OCI-LY3 (cell line): ENCODE measurements at regions not wholly inside any gene's neighbourhood (a gene's known extent, or its start where the extent isn't known, plus 50 kb on each side); places are given as distances from the start of the nearest gene placed in this dataset.

Experiments used
- H2AFZ ChIP-seq: fragments of 200-600, 300-600 bp; shearing (Covaris generic); 2 replicates; pipeline ENCODE4 v1.6.0; 2014; ENCODE audit warnings: antibody characterized with exemption, low read depth, low read length
- H3K27ac ChIP-seq: fragments of 200-600, 300-600 bp; sonication (generic); 2 replicates; pipeline ENCODE4 v1.5.1; 2014; ENCODE audit warnings: mild to moderate bottlenecking, low read length, moderate library complexity, mixed read lengths
- H3K27me3 ChIP-seq: fragments of 200-600, 300-600 bp; sonication (generic); 2 replicates; pipeline ENCODE4 v1.6.1; 2014; ENCODE audit warnings: low read depth, low read length, mixed read lengths
- H3K36me3 ChIP-seq: fragments of 200-600, 300-600 bp; sonication (generic); replicated peaks from 2 replicates; pipeline ENCODE3; 2014; ENCODE audit warnings: low read depth, low read length, mixed read lengths
- H3K4me1 ChIP-seq: fragments of 300-600, 200-600 bp; sonication (generic); 2 replicates; pipeline ENCODE4 v1.6.1; 2014; ENCODE audit warnings: low read length, mixed read lengths
- H3K4me2 ChIP-seq: fragments of 200-600, 300-600 bp; sonication (generic); 2 replicates; pipeline ENCODE4 v1.6.1; 2014; ENCODE audit warnings: low read length, mixed read lengths
- H3K4me3 ChIP-seq: fragments of 300-600, 200-600 bp; sonication (generic); 2 replicates; pipeline ENCODE4 v1.5.1; 2014; ENCODE audit warnings: antibody characterized with exemption, mild to moderate bottlenecking, low read length, moderate library complexity
- H3K79me2 ChIP-seq: fragments of 300-600, 200-600 bp; shearing (Covaris generic); 2 replicates; pipeline ENCODE4 v1.6.1; 2014; ENCODE audit warnings: mild to moderate bottlenecking, low read length, mixed read lengths
- H3K9ac ChIP-seq: fragments of 300-600, 200-600 bp; shearing (Covaris generic); 2 replicates; pipeline ENCODE4 v1.6.0; 2014; ENCODE audit warnings: mild to moderate bottlenecking, low read length, moderate library complexity
- H3K9me3 ChIP-seq: fragments of 200-600, 300-600 bp; shearing (Covaris generic); 2 replicates; pipeline ENCODE4 v1.6.1; 2014; ENCODE audit warnings: low read length, mixed read lengths; ENCODE audit not compliant: insufficient read depth
- H4K20me1 ChIP-seq: fragments of 200-600, 300-600 bp; sonication (generic); 2 replicates; pipeline ENCODE4 v1.6.1; 2016; ENCODE audit warnings: low read length, mixed read lengths; ENCODE audit not compliant: insufficient read depth
- CTCF ChIP-seq: fragments of 200-600, 300-600 bp; sonication (generic); IDR thresholded peaks from 2 replicates; pipeline ENCODE4 v1.5.1; 2014; ENCODE audit warnings: antibody characterized with exemption, low read length, low read depth
- EZH2phosphoT487 ChIP-seq: fragments of 200-600 bp; shearing (Covaris generic); IDR thresholded peaks from 2 replicates; pipeline ENCODE4 v1.6.1; 2018; ENCODE audit warnings: antibody characterized with exemption, mixed run types, low read depth

DNA sequence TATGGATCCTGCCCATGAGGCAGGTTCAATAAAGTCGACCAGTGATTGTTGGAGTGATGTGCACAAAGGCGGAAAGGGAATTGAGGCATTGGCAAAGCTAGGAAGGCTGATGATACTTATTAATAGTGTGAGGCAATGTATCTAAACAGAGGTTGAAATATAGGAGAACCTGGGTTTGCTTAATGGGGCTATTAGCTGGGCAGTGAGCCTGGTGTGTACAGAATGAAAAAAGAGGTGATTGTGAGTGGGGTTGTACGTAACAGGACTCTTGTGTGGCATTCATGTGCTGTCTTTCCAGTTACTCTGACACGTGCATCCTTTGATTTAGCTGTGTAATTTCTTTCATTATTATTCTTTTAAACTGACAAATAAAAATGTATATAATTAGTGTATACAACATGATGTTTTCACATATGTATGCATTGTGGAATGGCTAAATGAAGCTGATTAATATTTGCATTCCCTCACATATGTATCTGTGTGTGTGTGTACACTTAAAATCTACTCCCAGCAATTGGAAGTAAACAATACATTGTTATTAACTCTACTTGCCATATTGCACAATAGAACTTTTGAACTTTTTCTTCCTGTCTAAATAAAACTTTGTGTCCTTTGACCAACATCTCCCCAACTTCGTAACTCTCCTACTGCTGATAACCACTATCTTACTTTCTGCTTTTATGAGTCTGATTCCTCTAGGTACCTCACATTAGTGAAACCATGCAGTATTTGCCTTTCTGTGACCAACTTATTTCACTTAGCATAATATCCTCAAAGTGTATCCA, 220.5 kb upstream of the SLC35B3 start:
- Histone ChIP-seq H3K9me3 (no peaks in the 10 kb centered on the region), H3K79me2 (no peaks in the 10 kb centered on the region), H3K27me3 (no peaks in the 10 kb centered on the region), H4K20me1 (no peaks in the 10 kb centered on the region), H3K36me3 (no peaks in the 10 kb centered on the region), H3K4me2 (no peak overlapping the region), H3K4me3 (no peak overlapping the region), H3K4me1 (no peaks in the 10 kb centered on the region), H3K9ac (no peak overlapping the region), H2AFZ (no peak overlapping the region), H3K27ac (no peak overlapping the region)
- TF ChIP-seq CTCF = no peak
- no peak for TF ChIP-seq EZH2phosphoT487

DNA sequence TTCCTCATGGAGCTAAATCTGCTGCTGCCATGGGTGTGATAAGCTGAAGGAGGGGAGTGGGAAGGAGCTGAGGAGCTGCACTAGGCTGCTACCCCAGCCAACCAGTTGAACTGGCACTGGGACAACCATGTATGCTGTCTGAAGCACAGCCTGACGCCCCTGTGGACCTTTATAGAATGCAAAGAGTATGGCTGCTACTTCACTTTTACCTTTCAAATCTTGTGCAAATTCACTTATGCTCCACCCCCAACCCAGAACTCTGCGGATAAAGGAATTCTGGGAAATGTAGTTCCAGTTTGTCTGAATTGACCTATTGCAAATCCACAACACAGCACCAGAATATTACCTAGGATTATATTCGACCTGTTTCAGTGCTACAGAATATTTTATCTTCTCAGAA, 217.4 kb upstream of the SLC35B3 start:
- Histone ChIP-seq H3K4me3 (no peak overlapping the region), H3K27me3 (no peaks in the 10 kb centered on the region), H3K36me3 (no peaks in the 10 kb centered on the region), H3K9me3 (no peaks in the 10 kb centered on the region), H4K20me1 (no peaks in the 10 kb centered on the region), H3K4me2 (no peak overlapping the region), H2AFZ (no peak overlapping the region), H3K4me1 (no peaks in the 10 kb centered on the region), H3K79me2 (no peaks in the 10 kb centered on the region), H3K27ac (no peak overlapping the region), H3K9ac (no peak overlapping the region)
- no peak for TF ChIP-seq CTCF
- no peak for TF ChIP-seq EZH2phosphoT487

GRCh38 chr6:8651998-8652397, 216.7 kb upstream of the SLC35B3 start:
- Histone ChIP-seq H3K79me2 (no peaks in the 10 kb centered on the region), H3K4me1 (no peaks in the 10 kb centered on the region), H3K9me3 (no peaks in the 10 kb centered on the region), H3K9ac (no peak overlapping the region), H3K36me3 (no peaks in the 10 kb centered on the region), H2AFZ (no peak overlapping the region), H3K4me3 (no peak overlapping the region), H3K27ac (no peak overlapping the region), H3K27me3 (no peaks in the 10 kb centered on the region), H4K20me1 (no peaks in the 10 kb centered on the region), H3K4me2 (no peak overlapping the region)
- TF ChIP-seq CTCF = no peak
- no peak for TF ChIP-seq EZH2phosphoT487

- no peak overlapping the region for H3K9ac ChIP-seq
- no peaks in the 10 kb centered on the region for H4K20me1 ChIP-seq
- no peaks in the 10 kb centered on the region for H3K4me1 ChIP-seq
- no peak overlapping the region for H3K27ac ChIP-seq
- no peaks in the 10 kb centered on the region for H3K36me3 ChIP-seq
- no peaks in the 10 kb centered on the region for H3K27me3 ChIP-seq
- H2AFZ ChIP-seq = no peak overlapping the region
- H3K4me2 ChIP-seq = no peak overlapping the region
- H3K79me2 ChIP-seq = no peaks in the 10 kb centered on the region
- H3K9me3 ChIP-seq = no peaks in the 10 kb centered on the region
- TF ChIP-seq EZH2phosphoT487 (no peak), CTCF (no peak)
- no peak overlapping the region for H3K4me3 ChIP-seq
Observed at GRCh38 chr6:8645212-8645611, 209.9 kb upstream of the SLC35B3 start.
